GM23338 (cell line): ENCODE measurements at regions not wholly inside any gene's neighbourhood (a gene's known extent, or its start where the extent isn't known, plus 50 kb on each side); places are given as distances from the start of the nearest gene placed in this dataset.

Experiments
- ATAC-seq: fragments of 200-7000 bp; cut with Tn5 transposase; 3 replicates; pipeline ENCODE4 v1.9.1; 2020
- DNase-seq: peaks from one replicate; pipeline ENCODE4 v3.0.0-alpha.2; 2015; ENCODE audit warnings: low spot score
- H2AFZ ChIP-seq: fragments of 200-600 bp; sonication (generic); 2 replicates; pipeline ENCODE4 v1.8.0; 2016; ENCODE audit warnings: antibody characterized with exemption, mild to moderate bottlenecking, moderate library complexity
- H3F3A ChIP-seq: fragments of 200-600 bp; sonication (generic); replicated peaks from 2 replicates; pipeline ENCODE4 v1.8.0; 2017; ENCODE audit warnings: antibody characterized with exemption, mixed run types, low read depth
- H3K27ac ChIP-seq: fragments of 200-600 bp; sonication (generic); 2 replicates; pipeline ENCODE4 v1.6.1; 2016; ENCODE audit warnings: low read depth
- H3K27me3 ChIP-seq: fragments of 200-600 bp; sonication (generic); 2 replicates; pipeline ENCODE4 v1.8.0; 2016; ENCODE audit warnings: mild to moderate bottlenecking, mixed run types, moderate library complexity; ENCODE audit not compliant: insufficient read depth
- H3K36me3 ChIP-seq: fragments of 200-600 bp; sonication (generic); 2 replicates; pipeline ENCODE4 v1.8.0; 2016; ENCODE audit warnings: mild to moderate bottlenecking; ENCODE audit not compliant: insufficient read depth
- H3K4me1 ChIP-seq: fragments of 200-600 bp; sonication (generic); 2 replicates; pipeline ENCODE4 v1.8.0; 2016; ENCODE audit warnings: mild to moderate bottlenecking, moderate library complexity; ENCODE audit not compliant: insufficient read depth
- H3K4me2 ChIP-seq: fragments of 200-600 bp; sonication (generic); 2 replicates; pipeline ENCODE4 v1.7.1; 2017; ENCODE audit warnings: mixed run types
- H3K4me3 ChIP-seq: fragments of 200-600 bp; sonication (generic); 2 replicates; pipeline ENCODE4 v1.6.1; 2016; ENCODE audit warnings: mixed run types
- H3K79me2 ChIP-seq: fragments of 200-600 bp; sonication (generic); replicated peaks from 2 replicates; pipeline ENCODE4 v1.8.0; 2017; ENCODE audit warnings: mild to moderate bottlenecking; ENCODE audit not compliant: insufficient read depth
- H3K9me2 ChIP-seq: fragments of 200-600 bp; sonication (generic); 2 replicates; pipeline ENCODE4 v1.8.0; 2017; ENCODE audit not compliant: insufficient read depth
- H4K20me1 ChIP-seq: fragments of 200-600 bp; sonication (generic); replicated peaks from 2 replicates; pipeline ENCODE4 v1.8.0; 2017; ENCODE audit warnings: mild to moderate bottlenecking; ENCODE audit not compliant: insufficient read depth
- H3K27ac Mint-ChIP-seq: 2 replicates; pipeline ENCODE4 v1.8.0; 2020; ENCODE audit warnings: inconsistent platforms, mild to moderate bottlenecking, moderate library complexity, mixed read lengths
- H3K27me3 Mint-ChIP-seq: 3 replicates; pipeline ENCODE4 v1.8.0; 2022; ENCODE audit warnings: low read depth, mild to moderate bottlenecking, moderate library complexity, mixed read lengths, inconsistent platforms; ENCODE audit not compliant: insufficient read depth, poor library complexity
- H3K36me3 Mint-ChIP-seq: 3 replicates; pipeline ENCODE4 v1.8.0; 2021; ENCODE audit warnings: low read depth, mild to moderate bottlenecking, inconsistent platforms, moderate library complexity, mixed read lengths
- H3K4me1 Mint-ChIP-seq: 3 replicates; pipeline ENCODE4 v1.8.0; 2020; ENCODE audit warnings: mild to moderate bottlenecking, inconsistent platforms, mixed read lengths
- H3K4me3 Mint-ChIP-seq: 3 replicates; pipeline ENCODE4 v1.8.0; 2021; ENCODE audit warnings: moderate library complexity, mild to moderate bottlenecking, inconsistent platforms, mixed read lengths
- H3K9me3 Mint-ChIP-seq: 3 replicates; pipeline ENCODE4 v1.8.0; 2020; ENCODE audit warnings: moderate library complexity, mild to moderate bottlenecking, inconsistent platforms, mixed read lengths
- CREB1 ChIP-seq: fragments of 250-450 bp; sonication (Bioruptor Pico); IDR thresholded peaks from 2 replicates; pipeline ENCODE4 v1.5.0; 2020; ENCODE audit warnings: low read depth, mild to moderate bottlenecking, moderate library complexity
- CTCF ChIP-seq, 2 experiments: fragments of 200-600 bp in 1 of 2; sonication (generic) in 1 of 2; conservative IDR thresholded peaks; 2 replicates each; pipeline versions ENCODE4 v1.5.1 to v1.6.1; 2016 to 2017; ENCODE audit warnings: antibody characterized with exemption in 2 of 2, low read depth in 2 of 2, mild to moderate bottlenecking in 2 of 2, moderate library complexity in 1 of 2
- ETS1 ChIP-seq: IDR thresholded peaks from 2 replicates; pipeline ENCODE4 v1.6.1; 2016; ENCODE audit warnings: antibody characterized with exemption
- EZH2 ChIP-seq: fragments of 200-600 bp; sonication (generic); IDR thresholded peaks from one replicate; pipeline ENCODE4 v1.8.0; 2017; ENCODE audit warnings: antibody characterized with exemption, mild to moderate bottlenecking, low read depth; ENCODE audit not compliant: unreplicated experiment
- EZH2phosphoT487 ChIP-seq: fragments of 200-600 bp; sonication (generic); IDR thresholded peaks from one replicate; pipeline ENCODE4 v1.8.1; 2018; ENCODE audit warnings: antibody characterized with exemption; ENCODE audit not compliant: unreplicated experiment
- JUNB ChIP-seq: IDR thresholded peaks from one replicate; pipeline ENCODE4 v1.6.1; 2016; ENCODE audit warnings: antibody characterized with exemption; ENCODE audit not compliant: unreplicated experiment
- NANOG ChIP-seq: IDR thresholded peaks from 2 replicates; pipeline ENCODE4 v1.6.1; 2016; ENCODE audit warnings: antibody characterized with exemption, borderline replicate concordance
- POLR2AphosphoS5 ChIP-seq: IDR thresholded peaks from 2 replicates; pipeline ENCODE4 v1.6.1; 2016; ENCODE audit warnings: antibody characterized with exemption, low read depth
- REST ChIP-seq: IDR thresholded peaks from one replicate; pipeline ENCODE4 v1.6.1; 2018; ENCODE audit warnings: antibody characterized with exemption; ENCODE audit not compliant: unreplicated experiment
- STAT1 ChIP-seq: IDR thresholded peaks from one replicate; pipeline ENCODE4 v1.6.1; 2016; ENCODE audit warnings: antibody characterized with exemption; ENCODE audit not compliant: unreplicated experiment
- ZNF114 ChIP-seq: fragments of 250-450 bp; sonication (Bioruptor Pico); IDR thresholded peaks from 2 replicates; pipeline ENCODE4 v1.5.0; 2020; ENCODE audit warnings: mild to moderate bottlenecking, moderate library complexity
- ZNF331 ChIP-seq: fragments of 250-450 bp; sonication (Bioruptor Pico); IDR thresholded peaks from 2 replicates; pipeline ENCODE4 v1.5.0; 2020; ENCODE audit warnings: low read depth, mild to moderate bottlenecking, moderate library complexity
- ZNF462 ChIP-seq: fragments of 250-450 bp; sonication (Bioruptor Pico); IDR thresholded peaks from 2 replicates; pipeline ENCODE4 v1.5.0; 2020; ENCODE audit warnings: mild to moderate bottlenecking, moderate library complexity

- Mint-ChIP-seq H3K4me1 (peaks cover 13% of the 10 kb centered on the region), H3K27ac (no peak overlapping the region), H3K27me3 (peaks cover 4% of the 10 kb centered on the region), H3K36me3 (peaks cover 3% of the 10 kb centered on the region; the same call in 1 of the 3 replicates), H3K9me3 (peaks cover 7% of the 10 kb centered on the region; the same call in 2 of the 3 replicates), H3K4me3 (no peak overlapping the region)
- Histone ChIP-seq H3K9me2 (no peaks in the 10 kb centered on the region), H3K4me2 (no peak overlapping the region), H4K20me1 (no peaks in the 10 kb centered on the region), H3K27ac (no peak overlapping the region), H3K27me3 (no peaks in the 10 kb centered on the region), H3K4me3 (no peak overlapping the region), H3K36me3 (no peaks in the 10 kb centered on the region), H3K79me2 (no peaks in the 10 kb centered on the region), H2AFZ (no peak overlapping the region), H3K4me1 (peaks cover 5% of the 10 kb centered on the region; the same call in 1 of the 2 replicates), H3F3A (no peaks in the 10 kb centered on the region)
- ATAC-seq (no peak), DNase-seq (no peak)
- TF ChIP-seq ZNF114 (CRISPR knock-in tag) (no peak), CREB1 (CRISPR knock-in tag) (no peak), NANOG (no peak), REST (no peak), ZNF331 (no peak), ZNF462 (CRISPR knock-in tag) (no peak), POLR2AphosphoS5 (no peak), JUNB (no peak), STAT1 (no peak), CTCF (conservative IDR thresholded peaks at IDR 0.05; ENCODE audit: low read depth in 2 of 2) (no peak), EZH2 (no peak), ETS1 (no peak), EZH2phosphoT487 (no peak)
Measured at GRCh38 chr10:10702211-10702610, 315.5 kb upstream of the CELF2 start.
